D721Med (cell line): ENCODE measurements at regions not wholly inside any gene's neighbourhood (a gene's known extent, or its start where the extent isn't known, plus 50 kb on each side); places are given as distances from the start of the nearest gene placed in this dataset.

Experiments used
- DNase-seq: peaks from one replicate; pipeline ENCODE4 v3.0.0; 2011; ENCODE audit warnings: low spot score; ENCODE audit not compliant: insufficient read length
- FAIRE-seq: peaks from 2 replicates; lab custom pipeline; 2011; peaks lifted over from hg19 to GRCh38; lab: Jason Lieb, UNC
- TF ChIP-seq, protein P1 (sequence below): IDR thresholded peaks from 2 replicates; pipeline ENCODE4 v1.5.1; 2012; ENCODE audit warnings: mild to moderate bottlenecking, control low read depth; ENCODE audit not compliant: insufficient read depth; ENCODE audit errors: missing control alignments

DNA sequence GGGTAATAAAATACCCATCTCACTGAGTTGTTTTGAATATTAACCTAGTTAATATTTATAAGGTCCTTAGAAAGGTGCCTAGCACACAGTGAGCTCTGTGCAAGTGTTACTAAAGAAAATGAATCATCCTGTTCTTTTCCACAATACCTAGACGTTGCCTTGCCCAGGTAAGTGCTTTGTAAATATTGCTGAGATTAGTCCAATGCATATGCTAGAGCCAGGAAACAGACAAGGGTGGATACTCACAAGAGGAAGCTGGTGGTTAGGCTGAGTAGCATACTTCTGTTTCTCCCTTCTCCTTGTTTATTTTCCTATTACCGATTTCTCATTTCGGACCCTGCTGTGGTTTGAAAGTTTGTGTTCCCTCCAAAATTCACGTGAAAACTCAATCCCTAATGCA, 58.1 kb upstream of the BARX2 start:
- DNase-seq (no peak), FAIRE-seq (no peak)
- TF ChIP-seq, protein P1, sequence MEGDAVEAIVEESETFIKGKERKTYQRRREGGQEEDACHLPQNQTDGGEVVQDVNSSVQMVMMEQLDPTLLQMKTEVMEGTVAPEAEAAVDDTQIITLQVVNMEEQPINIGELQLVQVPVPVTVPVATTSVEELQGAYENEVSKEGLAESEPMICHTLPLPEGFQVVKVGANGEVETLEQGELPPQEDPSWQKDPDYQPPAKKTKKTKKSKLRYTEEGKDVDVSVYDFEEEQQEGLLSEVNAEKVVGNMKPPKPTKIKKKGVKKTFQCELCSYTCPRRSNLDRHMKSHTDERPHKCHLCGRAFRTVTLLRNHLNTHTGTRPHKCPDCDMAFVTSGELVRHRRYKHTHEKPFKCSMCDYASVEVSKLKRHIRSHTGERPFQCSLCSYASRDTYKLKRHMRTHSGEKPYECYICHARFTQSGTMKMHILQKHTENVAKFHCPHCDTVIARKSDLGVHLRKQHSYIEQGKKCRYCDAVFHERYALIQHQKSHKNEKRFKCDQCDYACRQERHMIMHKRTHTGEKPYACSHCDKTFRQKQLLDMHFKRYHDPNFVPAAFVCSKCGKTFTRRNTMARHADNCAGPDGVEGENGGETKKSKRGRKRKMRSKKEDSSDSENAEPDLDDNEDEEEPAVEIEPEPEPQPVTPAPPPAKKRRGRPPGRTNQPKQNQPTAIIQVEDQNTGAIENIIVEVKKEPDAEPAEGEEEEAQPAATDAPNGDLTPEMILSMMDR, result no peak

DNA sequence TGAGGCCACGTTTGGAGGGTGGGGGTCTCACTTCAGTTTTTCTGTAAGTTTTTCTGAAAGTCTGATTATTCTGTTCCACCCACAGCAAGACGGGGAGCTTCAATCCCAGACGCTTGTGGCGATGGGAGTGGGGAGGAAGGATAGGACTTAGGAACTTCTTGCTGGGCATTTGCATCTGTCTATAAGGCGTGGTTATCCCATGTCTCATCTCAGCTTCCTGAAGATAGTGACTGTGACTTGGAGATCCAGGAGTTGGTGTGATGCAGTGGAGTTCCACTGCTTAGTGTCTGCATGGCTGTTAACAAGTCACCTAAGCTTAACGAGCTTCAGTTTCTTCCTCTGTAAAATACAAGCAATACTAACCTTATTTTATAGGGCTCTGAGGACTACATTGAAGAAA, 58.9 kb upstream of the BARX2 start:
- TF ChIP-seq, protein P1, result no peak
- FAIRE-seq, result no peak

DNA sequence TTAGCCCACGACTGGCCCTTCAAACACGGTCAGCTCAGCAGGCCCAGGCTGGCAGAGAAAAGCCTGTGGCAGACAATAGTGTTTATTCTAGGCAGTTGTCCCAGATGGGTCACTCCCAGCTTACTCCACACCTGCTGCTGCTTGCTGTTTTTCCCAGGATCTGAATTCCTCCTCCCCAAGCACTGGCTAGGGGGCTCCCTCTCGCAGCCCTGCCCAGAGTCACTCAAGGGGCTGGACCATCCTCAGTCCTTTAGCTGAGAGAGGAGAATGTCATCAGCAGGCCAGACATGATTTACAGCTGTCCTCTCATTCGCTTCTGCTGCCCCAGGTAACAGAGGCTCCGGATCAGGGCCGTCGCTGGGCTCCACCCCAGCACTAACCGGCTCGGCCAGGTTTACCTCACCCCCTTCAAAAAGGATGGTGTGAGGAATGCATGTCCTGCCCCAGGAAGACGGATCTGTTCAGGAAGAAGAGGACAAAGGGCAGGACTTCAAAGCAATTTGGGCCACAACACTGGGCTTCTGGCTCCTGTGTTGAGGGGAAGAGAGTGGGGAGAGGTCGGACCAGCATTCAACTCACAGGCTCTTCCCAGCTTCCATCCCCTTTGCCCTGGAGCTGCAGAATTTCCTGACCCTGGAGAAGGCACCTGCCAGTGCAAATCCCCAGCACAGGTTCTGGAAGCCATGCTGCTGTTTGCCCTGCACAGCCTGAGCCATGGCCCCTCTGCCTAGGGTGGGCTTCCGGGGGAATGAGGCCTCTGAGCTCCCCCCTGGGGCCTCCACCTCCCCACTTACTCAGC, 59.7 kb upstream of the BARX2 start:
- no peak for DNase-seq
- no peak for FAIRE-seq

More for the DNA sequence above, 58.9 kb upstream of the BARX2 start:
- no peak for DNase-seq

DNA sequence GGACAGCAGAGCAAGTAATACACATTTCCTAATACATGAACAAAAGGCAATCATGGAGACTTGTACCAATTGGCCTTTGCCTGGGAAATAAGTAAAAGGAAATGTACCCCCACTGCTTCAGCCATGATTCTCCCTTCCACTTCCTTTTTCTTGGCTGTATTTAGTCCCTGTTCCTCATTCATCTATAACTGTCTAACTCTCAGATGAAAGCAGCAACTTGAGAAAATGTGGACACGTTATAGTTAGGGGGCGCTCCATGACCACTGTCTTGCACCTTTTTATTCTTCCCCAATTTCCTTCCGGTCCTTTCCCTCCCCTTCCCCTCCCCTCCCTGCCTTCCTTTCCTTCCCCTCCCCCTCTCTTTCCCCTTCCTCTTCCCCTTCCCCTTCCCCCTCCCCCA, 61.3 kb upstream of the BARX2 start:
- DNase-seq (no peak), FAIRE-seq (no peak)
- TF ChIP-seq, protein P1, result no peak

More for the DNA sequence above, 59.7 kb upstream of the BARX2 start:
- TF ChIP-seq, protein P1, result no peak

DNA sequence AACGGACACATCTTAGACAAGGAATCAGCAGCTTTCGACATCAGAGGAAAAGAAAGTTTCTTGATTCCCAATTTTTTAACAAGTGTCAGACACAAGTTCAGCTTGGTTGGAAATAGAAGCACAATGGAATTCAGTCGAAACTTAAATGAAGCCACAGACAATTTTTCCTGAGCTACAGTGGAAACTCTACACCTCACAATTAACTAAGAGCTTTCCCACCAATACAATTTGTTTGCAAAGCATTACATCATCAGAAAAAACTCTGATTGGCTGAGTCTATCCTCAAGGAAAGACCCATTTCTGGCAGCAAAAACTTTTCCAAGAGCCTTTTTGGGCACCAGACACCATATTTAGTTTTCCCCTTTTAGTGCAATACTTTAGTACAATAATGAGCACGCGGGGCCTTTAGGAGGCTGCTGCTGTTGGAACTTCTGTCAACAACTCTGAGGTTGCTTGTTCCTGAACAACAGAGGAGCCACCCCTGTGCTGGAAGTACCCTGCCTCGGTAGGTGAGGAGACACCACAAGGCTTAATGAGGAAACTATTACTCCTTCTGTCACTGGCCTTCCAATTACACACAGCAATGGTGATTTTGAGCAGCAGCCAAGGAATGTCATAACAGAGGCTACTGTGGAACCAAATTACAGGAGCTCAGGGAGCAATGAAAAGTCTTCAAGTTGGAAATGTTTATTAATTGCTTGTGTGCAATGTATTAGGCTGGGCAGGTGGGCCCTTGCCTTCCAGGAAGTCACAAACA, 61.9 kb upstream of the BARX2 start:
- TF ChIP-seq, protein P1, result no peak
- FAIRE-seq, result no peak
- DNase-seq, result no peak

DNA sequence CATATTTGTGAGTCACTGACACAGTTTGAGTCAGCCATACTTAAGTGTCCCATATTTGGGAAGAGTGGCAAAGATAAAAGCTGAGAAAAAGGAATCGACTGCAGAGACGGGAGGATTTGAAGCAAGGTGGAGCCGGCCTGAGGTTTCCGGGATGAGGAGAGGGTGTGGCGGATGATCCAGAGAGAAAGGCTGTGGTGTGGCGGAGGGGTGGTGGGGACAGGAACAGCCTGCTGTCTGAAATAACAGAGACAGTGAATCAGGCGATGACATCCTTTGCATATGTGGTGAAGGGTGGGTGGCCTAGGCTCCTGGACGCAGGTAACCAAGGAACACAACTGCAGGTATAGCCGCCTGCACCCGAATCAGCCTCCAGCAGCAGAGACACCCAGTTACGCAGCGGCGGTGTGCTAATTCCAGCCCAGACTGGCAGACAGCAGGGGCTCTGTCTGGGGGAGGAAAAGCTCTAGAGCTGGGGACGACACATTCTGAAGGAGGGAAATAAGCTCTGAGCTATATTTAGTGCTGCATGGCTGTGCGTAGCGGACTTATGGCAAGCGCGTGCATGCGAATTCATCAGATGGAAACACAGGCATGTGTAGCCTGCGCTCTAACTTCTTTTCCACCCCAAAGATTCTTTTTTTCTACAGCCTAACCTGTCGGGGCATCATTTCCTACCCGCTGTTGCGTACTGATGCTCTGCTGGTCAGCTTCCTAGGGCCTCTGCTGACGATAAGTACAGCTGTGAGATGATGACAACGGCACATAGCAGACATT, 62.7 kb upstream of the BARX2 start:
- no peak for DNase-seq
- TF ChIP-seq, protein P1, result no peak

More for the DNA sequence above, 62.7 kb upstream of the BARX2 start:
- no peak for FAIRE-seq
